ENCODE measurements at regions not wholly inside any gene's neighbourhood (a gene's known extent, or its start where the extent isn't known, plus 50 kb on each side); places are given as distances from the start of the nearest gene placed in this dataset.

DNA sequence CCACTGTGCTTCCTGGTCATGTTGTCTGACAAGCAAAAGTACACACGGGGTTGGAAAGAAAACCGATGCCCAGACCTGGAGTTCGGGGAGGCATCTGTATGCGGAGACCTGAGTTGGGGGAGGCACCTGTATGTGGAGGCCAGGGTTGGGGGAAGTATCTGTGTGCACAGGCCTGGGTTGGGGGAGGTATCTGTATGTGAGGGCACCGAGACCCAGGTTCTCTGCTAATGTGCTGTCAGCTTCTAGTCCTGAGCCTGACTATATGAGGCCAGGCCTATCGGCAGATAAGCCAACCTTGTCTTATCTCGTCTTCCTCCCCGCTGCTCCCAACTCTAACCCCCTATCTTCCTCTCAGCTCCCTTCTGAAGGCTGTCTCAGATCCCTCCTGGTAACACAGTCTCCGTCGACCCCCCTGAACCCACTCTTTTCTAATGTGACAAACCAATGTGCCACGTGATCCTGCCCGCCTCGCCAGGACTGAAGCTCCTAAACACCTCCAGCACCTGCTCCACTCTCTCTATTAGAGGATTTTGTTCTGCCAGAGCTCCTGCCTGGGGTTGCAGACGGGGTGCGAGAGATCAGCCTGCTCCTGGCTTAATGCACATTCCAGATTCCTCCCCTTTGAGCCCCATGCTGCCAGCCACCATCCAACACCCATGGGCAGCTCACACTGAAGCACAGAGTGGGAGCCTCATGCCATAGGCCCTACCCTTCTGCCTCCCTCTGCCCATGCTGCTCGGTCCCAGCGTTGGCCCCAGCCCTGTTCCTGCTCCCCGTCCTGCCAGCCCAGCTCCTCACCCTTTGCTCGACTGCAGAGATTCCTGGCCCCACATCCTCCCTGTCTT, 188.4 kb downstream of the SH3BP4 start:
- no peaks in the 10 kb centered on the region for H3K9me2 ChIP-seq (ENCODE audit: low read depth, low read length)
- H3K27me3 ChIP-seq (ENCODE audit: insufficient read depth, low read length) = no peaks in the 10 kb centered on the region
- TF ChIP-seq, protein P1, sequence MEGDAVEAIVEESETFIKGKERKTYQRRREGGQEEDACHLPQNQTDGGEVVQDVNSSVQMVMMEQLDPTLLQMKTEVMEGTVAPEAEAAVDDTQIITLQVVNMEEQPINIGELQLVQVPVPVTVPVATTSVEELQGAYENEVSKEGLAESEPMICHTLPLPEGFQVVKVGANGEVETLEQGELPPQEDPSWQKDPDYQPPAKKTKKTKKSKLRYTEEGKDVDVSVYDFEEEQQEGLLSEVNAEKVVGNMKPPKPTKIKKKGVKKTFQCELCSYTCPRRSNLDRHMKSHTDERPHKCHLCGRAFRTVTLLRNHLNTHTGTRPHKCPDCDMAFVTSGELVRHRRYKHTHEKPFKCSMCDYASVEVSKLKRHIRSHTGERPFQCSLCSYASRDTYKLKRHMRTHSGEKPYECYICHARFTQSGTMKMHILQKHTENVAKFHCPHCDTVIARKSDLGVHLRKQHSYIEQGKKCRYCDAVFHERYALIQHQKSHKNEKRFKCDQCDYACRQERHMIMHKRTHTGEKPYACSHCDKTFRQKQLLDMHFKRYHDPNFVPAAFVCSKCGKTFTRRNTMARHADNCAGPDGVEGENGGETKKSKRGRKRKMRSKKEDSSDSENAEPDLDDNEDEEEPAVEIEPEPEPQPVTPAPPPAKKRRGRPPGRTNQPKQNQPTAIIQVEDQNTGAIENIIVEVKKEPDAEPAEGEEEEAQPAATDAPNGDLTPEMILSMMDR (IDR thresholded peaks at IDR 0.05; ENCODE audit: low read length) = no peak
- no peak for TF ChIP-seq EZH2 (IDR thresholded peaks at IDR 0.05; ENCODE audit: borderline replicate concordance, low read length)
- no peaks in the 10 kb centered on the region for H3K9me3 ChIP-seq (ENCODE audit: low read length)
- no peak overlapping the region for H3K4me2 ChIP-seq (ENCODE audit: low read length)
- H3K27ac ChIP-seq (ENCODE audit: low read depth, low read length, poor library complexity, severe bottlenecking) = no peak overlapping the region
- H4K20me1 ChIP-seq (ENCODE audit: insufficient read depth, low read length) = no peaks in the 10 kb centered on the region
- H3K36me3 ChIP-seq (ENCODE audit: insufficient read depth, low read length) = no peaks in the 10 kb centered on the region
- no peak overlapping the region for H2AFZ ChIP-seq (ENCODE audit: low read length)
- no peaks in the 10 kb centered on the region for H3K4me1 ChIP-seq (ENCODE audit: insufficient read depth, low read length, severe bottlenecking)
- no peak overlapping the region for H3K9ac ChIP-seq (ENCODE audit: low read length)
- no peaks in the 10 kb centered on the region for H3F3A ChIP-seq (ENCODE audit: insufficient read depth, low read length)
- no peaks in the 10 kb centered on the region for H3K79me2 ChIP-seq (ENCODE audit: insufficient read depth, low read length)
- H3K4me3 ChIP-seq (ENCODE audit: low read depth, low read length, poor library complexity, severe bottlenecking) = no peak overlapping the region

DNA sequence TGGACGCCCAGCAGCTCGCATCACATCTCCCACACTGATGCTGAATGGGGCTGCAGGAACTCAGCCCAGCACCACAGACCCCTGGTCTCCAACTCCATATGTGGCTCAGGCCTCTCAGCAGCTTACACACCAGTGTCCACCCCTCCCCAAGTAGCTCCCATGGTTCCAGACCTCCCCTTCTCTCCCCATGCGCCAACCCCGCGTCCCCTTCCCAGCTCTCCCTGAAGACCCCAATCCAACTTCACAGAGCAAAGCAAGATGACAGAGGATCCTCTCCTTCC, 188.9 kb downstream of the SH3BP4 start:
- no peaks in the 10 kb centered on the region for H3F3A ChIP-seq (ENCODE audit: insufficient read depth, low read length)
- no peaks in the 10 kb centered on the region for H3K79me2 ChIP-seq (ENCODE audit: insufficient read depth, low read length)
- no peaks in the 10 kb centered on the region for H3K27me3 ChIP-seq (ENCODE audit: insufficient read depth, low read length)
- H3K4me2 ChIP-seq (ENCODE audit: low read length) = no peak overlapping the region
- no peak overlapping the region for H3K4me3 ChIP-seq (ENCODE audit: low read depth, low read length, poor library complexity, severe bottlenecking)
- TF ChIP-seq EZH2 (IDR thresholded peaks at IDR 0.05; ENCODE audit: borderline replicate concordance, low read length) = no peak
- TF ChIP-seq, protein P1 (IDR thresholded peaks at IDR 0.05; ENCODE audit: low read length) = no peak
- no peaks in the 10 kb centered on the region for H3K9me2 ChIP-seq (ENCODE audit: low read depth, low read length)
- H3K9ac ChIP-seq (ENCODE audit: low read length) = no peak overlapping the region
- no peak overlapping the region for H2AFZ ChIP-seq (ENCODE audit: low read length)
- H3K9me3 ChIP-seq (ENCODE audit: low read length) = no peaks in the 10 kb centered on the region
- no peaks in the 10 kb centered on the region for H3K36me3 ChIP-seq (ENCODE audit: insufficient read depth, low read length)
- no peaks in the 10 kb centered on the region for H3K4me1 ChIP-seq (ENCODE audit: insufficient read depth, low read length, severe bottlenecking)
- no peaks in the 10 kb centered on the region for H4K20me1 ChIP-seq (ENCODE audit: insufficient read depth, low read length)
- no peak overlapping the region for H3K27ac ChIP-seq (ENCODE audit: low read depth, low read length, poor library complexity, severe bottlenecking)

DNA sequence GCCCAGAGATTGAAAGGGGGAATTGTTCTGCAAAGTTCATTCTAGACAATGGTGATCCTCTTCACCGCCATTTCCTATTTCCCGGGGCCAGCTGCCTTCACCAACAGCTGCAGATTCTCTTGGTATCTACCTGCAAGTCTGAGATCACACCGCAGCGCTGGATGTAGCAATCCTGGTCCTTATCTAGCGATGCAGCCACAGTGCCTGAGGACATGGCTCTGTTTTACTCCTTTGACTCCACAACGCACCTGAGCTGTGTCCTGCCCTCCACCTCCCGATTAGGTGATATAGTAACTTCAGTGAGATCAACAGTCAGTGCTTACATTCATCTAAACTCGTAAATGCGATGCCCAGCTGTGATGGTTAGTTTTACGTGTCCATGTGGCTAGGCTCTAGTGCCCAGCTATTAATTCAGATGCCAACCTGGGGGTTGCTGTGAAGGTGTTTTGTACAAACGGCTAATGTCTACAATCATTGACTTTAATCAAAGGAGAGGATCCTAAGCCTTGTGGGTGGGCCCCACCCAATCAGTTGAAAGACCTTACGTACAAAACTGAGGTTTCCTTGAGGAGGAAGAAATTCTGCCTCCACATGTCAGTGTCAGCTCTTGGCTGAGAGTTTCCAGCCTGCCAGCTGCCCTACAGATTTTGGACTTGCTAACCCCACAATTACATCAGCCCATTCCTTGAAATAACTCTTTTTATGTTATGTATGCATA, 189.8 kb downstream of the SH3BP4 start:
- Histone ChIP-seq H3K9ac (ENCODE audit: low read length) (no peak overlapping the region), H3K4me3 (ENCODE audit: low read depth, low read length, poor library complexity, severe bottlenecking) (no peak overlapping the region), H3K4me2 (ENCODE audit: low read length) (no peak overlapping the region), H4K20me1 (ENCODE audit: insufficient read depth, low read length) (no peaks in the 10 kb centered on the region), H3K4me1 (ENCODE audit: insufficient read depth, low read length, severe bottlenecking) (no peaks in the 10 kb centered on the region), H2AFZ (ENCODE audit: low read length) (no peak overlapping the region), H3K9me2 (ENCODE audit: low read depth, low read length) (no peaks in the 10 kb centered on the region), H3K27me3 (ENCODE audit: insufficient read depth, low read length) (no peaks in the 10 kb centered on the region), H3K27ac (ENCODE audit: low read depth, low read length, poor library complexity, severe bottlenecking) (no peak overlapping the region), H3F3A (ENCODE audit: insufficient read depth, low read length) (no peaks in the 10 kb centered on the region), H3K9me3 (ENCODE audit: low read length) (no peaks in the 10 kb centered on the region), H3K36me3 (ENCODE audit: insufficient read depth, low read length) (no peaks in the 10 kb centered on the region), H3K79me2 (ENCODE audit: insufficient read depth, low read length) (no peaks in the 10 kb centered on the region)
- TF ChIP-seq EZH2 (IDR thresholded peaks at IDR 0.05; ENCODE audit: borderline replicate concordance, low read length) = no peak
- TF ChIP-seq, protein P1 (IDR thresholded peaks at IDR 0.05; ENCODE audit: low read length) = no peak
